MG63 (cell line): ENCODE measurements at regions not wholly inside any gene's neighbourhood (a gene's known extent, or its start where the extent isn't known, plus 50 kb on each side); places are given as distances from the start of the nearest gene placed in this dataset.

Experiments
- DNase-seq: peaks from one replicate; pipeline ENCODE4 v3.0.0-alpha.2; 2020
- H3K27me3 ChIP-seq: fragments of 250-450 bp; sonication (Bioruptor Pico); 2 replicates; pipeline ENCODE4 v1.5.1; 2020; ENCODE audit warnings: mild to moderate bottlenecking, moderate library complexity
- H3K36me3 ChIP-seq: fragments of 250-450 bp; sonication (Bioruptor Pico); 2 replicates; pipeline ENCODE4 v1.5.1; 2020; ENCODE audit warnings: mild to moderate bottlenecking, moderate library complexity
- H3K4me3 ChIP-seq: fragments of 250-450 bp; sonication (Bioruptor Pico); 2 replicates; pipeline ENCODE4 v1.5.1; 2020; ENCODE audit warnings: mild to moderate bottlenecking, moderate library complexity
- H3K9me3 ChIP-seq: fragments of 250-450 bp; sonication (Bioruptor Pico); 2 replicates; pipeline ENCODE4 v1.5.1; 2020; ENCODE audit warnings: mild to moderate bottlenecking, moderate library complexity

GRCh38 chr1:36539526-36539925 lies 56.8 kb upstream of the CSF3R start:
- H3K4me3 ChIP-seq = no peak overlapping the region
- no peaks in the 10 kb centered on the region for H3K9me3 ChIP-seq
- H3K27me3 ChIP-seq = peaks cover 8% of the 10 kb centered on the region; the same call in 1 of the 2 replicates
- H3K36me3 ChIP-seq = no peaks in the 10 kb centered on the region
- DNase-seq = no peak

GRCh38 chr1:36537991-36538390 lies 55.3 kb upstream of the CSF3R start:
- Histone ChIP-seq H3K9me3 (no peaks in the 10 kb centered on the region), H3K4me3 (no peak overlapping the region), H3K27me3 (peaks cover 8% of the 10 kb centered on the region; the same call in 1 of the 2 replicates), H3K36me3 (no peaks in the 10 kb centered on the region)
- DNase-seq = no peak

GRCh38 chr1:36537190-36537768 lies 54.6 kb upstream of the CSF3R start:
- DNase-seq = no peak
- Histone ChIP-seq H3K4me3 (no peak overlapping the region), H3K27me3 (peaks cover 11% of the 10 kb centered on the region; the same call in 1 of the 2 replicates), H3K9me3 (no peaks in the 10 kb centered on the region), H3K36me3 (no peaks in the 10 kb centered on the region)

- no peaks in the 10 kb centered on the region for H3K9me3 ChIP-seq
- H3K27me3 ChIP-seq = peaks cover 11% of the 10 kb centered on the region; the same call in 1 of the 2 replicates
- H3K36me3 ChIP-seq = no peaks in the 10 kb centered on the region
- H3K4me3 ChIP-seq = no peak overlapping the region
- no peak for DNase-seq
These were observed 54.0 kb upstream of the CSF3R start for GRCh38 chr1:36536727-36537126.

- Histone ChIP-seq H3K36me3 (no peaks in the 10 kb centered on the region), H3K4me3 (no peak overlapping the region), H3K27me3 (peaks cover 11% of the 10 kb centered on the region; the same call in 1 of the 2 replicates), H3K9me3 (no peaks in the 10 kb centered on the region)
- no peak for DNase-seq
These were observed 52.1 kb upstream of the CSF3R start for GRCh38 chr1:36534711-36535412.

- H3K36me3 ChIP-seq = no peaks in the 10 kb centered on the region
- no peak overlapping the region for H3K4me3 ChIP-seq
- H3K27me3 ChIP-seq = peaks cover 11% of the 10 kb centered on the region; the same call in 1 of the 2 replicates
- H3K9me3 ChIP-seq = no peaks in the 10 kb centered on the region
- no peak for DNase-seq
These were observed 51.2 kb upstream of the CSF3R start for GRCh38 chr1:36533897-36534296.

GRCh38 chr1:36532810-36533401 lies 50.2 kb upstream of the CSF3R start:
- H3K36me3 ChIP-seq = no peaks in the 10 kb centered on the region
- H3K9me3 ChIP-seq = no peaks in the 10 kb centered on the region
- H3K4me3 ChIP-seq = no peak overlapping the region
- peaks cover 11% of the 10 kb centered on the region; the same call in 1 of the 2 replicates for H3K27me3 ChIP-seq
- no peak for DNase-seq
